ENCODE measurements at regions not wholly inside any gene's neighbourhood (a gene's known extent, or its start where the extent isn't known, plus 50 kb on each side); places are given as distances from the start of the nearest gene placed in this dataset.

GRCh38 chr22:48850658-48851287 lies 976.9 kb downstream of the BRD1 start:
- Histone ChIP-seq H3K27ac (ENCODE audit: low read depth, low read length) (no peak overlapping the region), H3F3A (ENCODE audit: insufficient read depth) (no peaks in the 10 kb centered on the region), H3K9ac (ENCODE audit: low read length) (no peak overlapping the region), H2AFZ (ENCODE audit: low read depth, low read length, severe bottlenecking) (no peak overlapping the region), H3K79me2 (ENCODE audit: insufficient read depth, low read length) (no peaks in the 10 kb centered on the region), H3K27me3 (ENCODE audit: low read length) (no peaks in the 10 kb centered on the region), H3K9me3 (ENCODE audit: insufficient read depth, low read length) (no peaks in the 10 kb centered on the region), H4K20me1 (ENCODE audit: low read depth, low read length) (no peaks in the 10 kb centered on the region), H3K4me3 (ENCODE audit: insufficient read depth, low read length, poor library complexity, severe bottlenecking) (no peak overlapping the region), H3K9me2 (replicated peaks; ENCODE audit: insufficient read depth, low read length) (no peaks in the 10 kb centered on the region), H3K4me2 (ENCODE audit: low read depth, low read length, poor library complexity, severe bottlenecking) (no peak overlapping the region), H3K36me3 (ENCODE audit: low read length) (no peaks in the 10 kb centered on the region)
- no peak for TF ChIP-seq EZH2phosphoT487 (conservative IDR thresholded peaks at IDR 0.05; ENCODE audit: low read length)
- no peak for TF ChIP-seq CTCF (IDR thresholded peaks at IDR 0.05; ENCODE audit: insufficient read depth, low read length, poor library complexity, severe bottlenecking)

- Histone ChIP-seq H4K20me1 (ENCODE audit: low read depth, low read length) (no peaks in the 10 kb centered on the region), H3K79me2 (ENCODE audit: insufficient read depth, low read length) (no peaks in the 10 kb centered on the region), H2AFZ (ENCODE audit: low read depth, low read length, severe bottlenecking) (no peak overlapping the region), H3K9ac (ENCODE audit: low read length) (no peak overlapping the region), H3K27me3 (ENCODE audit: low read length) (no peaks in the 10 kb centered on the region), H3K9me3 (ENCODE audit: insufficient read depth, low read length) (no peaks in the 10 kb centered on the region), H3K36me3 (ENCODE audit: low read length) (no peaks in the 10 kb centered on the region), H3K4me2 (ENCODE audit: low read depth, low read length, poor library complexity, severe bottlenecking) (no peak overlapping the region), H3K4me3 (ENCODE audit: insufficient read depth, low read length, poor library complexity, severe bottlenecking) (no peak overlapping the region), H3F3A (ENCODE audit: insufficient read depth) (no peaks in the 10 kb centered on the region), H3K27ac (ENCODE audit: low read depth, low read length) (no peak overlapping the region), H3K9me2 (replicated peaks; ENCODE audit: insufficient read depth, low read length) (no peaks in the 10 kb centered on the region)
- TF ChIP-seq CTCF (IDR thresholded peaks at IDR 0.05; ENCODE audit: insufficient read depth, low read length, poor library complexity, severe bottlenecking) (no peak), EZH2phosphoT487 (conservative IDR thresholded peaks at IDR 0.05; ENCODE audit: low read length) (no peak)
Observed at GRCh38 chr22:48849963-48850657, 977.6 kb downstream of the BRD1 start.

GRCh38 chr22:48849219-48849912 lies 978.3 kb downstream of the BRD1 start:
- H3F3A ChIP-seq (ENCODE audit: insufficient read depth), result no peaks in the 10 kb centered on the region
- H3K36me3 ChIP-seq (ENCODE audit: low read length), result no peaks in the 10 kb centered on the region
- no peak for TF ChIP-seq EZH2phosphoT487 (conservative IDR thresholded peaks at IDR 0.05; ENCODE audit: low read length)
- no peak for TF ChIP-seq CTCF (IDR thresholded peaks at IDR 0.05; ENCODE audit: insufficient read depth, low read length, poor library complexity, severe bottlenecking)
- no peak overlapping the region for H3K9ac ChIP-seq (ENCODE audit: low read length)
- H3K9me2 ChIP-seq (replicated peaks; ENCODE audit: insufficient read depth, low read length), result no peaks in the 10 kb centered on the region
- no peak overlapping the region for H2AFZ ChIP-seq (ENCODE audit: low read depth, low read length, severe bottlenecking)
- no peaks in the 10 kb centered on the region for H4K20me1 ChIP-seq (ENCODE audit: low read depth, low read length)
- H3K4me2 ChIP-seq (ENCODE audit: low read depth, low read length, poor library complexity, severe bottlenecking), result no peak overlapping the region
- H3K27ac ChIP-seq (ENCODE audit: low read depth, low read length), result no peak overlapping the region
- no peaks in the 10 kb centered on the region for H3K9me3 ChIP-seq (ENCODE audit: insufficient read depth, low read length)
- no peaks in the 10 kb centered on the region for H3K27me3 ChIP-seq (ENCODE audit: low read length)
- no peaks in the 10 kb centered on the region for H3K79me2 ChIP-seq (ENCODE audit: insufficient read depth, low read length)
- H3K4me3 ChIP-seq (ENCODE audit: insufficient read depth, low read length, poor library complexity, severe bottlenecking), result no peak overlapping the region
